ENCODE measurements at regions not wholly inside any gene's neighbourhood (a gene's known extent, or its start where the extent isn't known, plus 50 kb on each side); places are given as distances from the start of the nearest gene placed in this dataset.
"Not testable (repeated sequence)": the region's sequence is repeated elsewhere in the genome, so short reads cannot be mapped to it uniquely, and the experiment has no call there.

GRCh38 chr21:35721701-35722100, 338.6 kb downstream of the SETD4 start:
- H3K79me2 ChIP-seq (ENCODE audit: control insufficient read depth, insufficient read depth, low read length, unreplicated experiment) = no peaks in the 10 kb centered on the region
- no peaks in the 10 kb centered on the region for H3K4me1 ChIP-seq (ENCODE audit: control insufficient read depth, insufficient read depth, low read length, unreplicated experiment)
- no peak overlapping the region for H3K4me3 ChIP-seq (ENCODE audit: low read depth, low read length)
- no peak overlapping the region for H3K27ac ChIP-seq (ENCODE audit: low read depth, low read length)
- H3K36me3 ChIP-seq (ENCODE audit: insufficient read depth, low read length) = no peaks in the 10 kb centered on the region
- no peak overlapping the region for H2AFZ ChIP-seq (ENCODE audit: low read length, unreplicated experiment)
- peaks cover 18% of the 10 kb centered on the region; the same call in 1 of the 2 replicates for H3K27me3 ChIP-seq (ENCODE audit: insufficient read depth, low read length)

GRCh38 chr21:35720208-35720731, 340.1 kb downstream of the SETD4 start:
- Histone ChIP-seq H3K36me3 (ENCODE audit: insufficient read depth, low read length) (no peaks in the 10 kb centered on the region), H2AFZ (ENCODE audit: low read length, unreplicated experiment) (no peak overlapping the region), H3K27ac (ENCODE audit: low read depth, low read length) (no peak overlapping the region), H3K4me1 (ENCODE audit: control insufficient read depth, insufficient read depth, low read length, unreplicated experiment) (no peaks in the 10 kb centered on the region), H3K27me3 (ENCODE audit: insufficient read depth, low read length) (peaks cover 21% of the 10 kb centered on the region), H3K4me3 (ENCODE audit: low read depth, low read length) (no peak overlapping the region), H3K79me2 (ENCODE audit: control insufficient read depth, insufficient read depth, low read length, unreplicated experiment) (no peaks in the 10 kb centered on the region)

DNA sequence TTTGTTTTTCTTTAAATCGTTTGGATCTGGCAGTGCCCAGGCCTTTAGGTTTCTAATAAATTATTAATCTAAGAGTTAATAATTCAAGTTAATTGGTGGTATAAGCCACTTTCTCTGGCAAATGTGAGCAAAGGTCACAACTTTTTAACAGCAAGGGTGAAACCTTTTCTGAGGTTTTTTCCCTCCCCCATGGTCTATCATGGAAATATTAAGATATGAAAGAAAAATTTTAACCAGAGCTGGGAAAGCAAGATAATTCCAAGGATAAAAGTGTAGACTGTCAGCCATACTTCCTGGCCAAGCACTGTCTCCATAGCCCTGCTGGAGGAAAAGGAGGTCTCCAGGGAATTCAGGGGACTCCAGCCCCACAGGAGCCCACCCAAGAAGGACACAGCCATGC, 341.2 kb downstream of the SETD4 start:
- Histone ChIP-seq H3K4me3 (ENCODE audit: low read depth, low read length) (no peak overlapping the region), H2AFZ (ENCODE audit: low read length, unreplicated experiment) (no peak overlapping the region), H3K27me3 (ENCODE audit: insufficient read depth, low read length) (peaks cover 25% of the 10 kb centered on the region), H3K27ac (ENCODE audit: low read depth, low read length) (no peak overlapping the region), H3K36me3 (ENCODE audit: insufficient read depth, low read length) (no peaks in the 10 kb centered on the region), H3K79me2 (ENCODE audit: control insufficient read depth, insufficient read depth, low read length, unreplicated experiment) (no peaks in the 10 kb centered on the region), H3K4me1 (ENCODE audit: control insufficient read depth, insufficient read depth, low read length, unreplicated experiment) (no peaks in the 10 kb centered on the region)

GRCh38 chr21:35716876-35717565, 343.3 kb downstream of the SETD4 start:
- peaks cover 27% of the 10 kb centered on the region for H3K27me3 ChIP-seq (ENCODE audit: insufficient read depth, low read length)
- no peak overlapping the region for H3K4me3 ChIP-seq (ENCODE audit: low read depth, low read length)
- H3K36me3 ChIP-seq (ENCODE audit: insufficient read depth, low read length) = no peaks in the 10 kb centered on the region
- H3K27ac ChIP-seq (ENCODE audit: low read depth, low read length) = no peak overlapping the region
- H2AFZ ChIP-seq (ENCODE audit: low read length, unreplicated experiment) = no peak overlapping the region
- no peaks in the 10 kb centered on the region for H3K79me2 ChIP-seq (ENCODE audit: control insufficient read depth, insufficient read depth, low read length, unreplicated experiment)
- no peaks in the 10 kb centered on the region for H3K4me1 ChIP-seq (ENCODE audit: control insufficient read depth, insufficient read depth, low read length, unreplicated experiment)

DNA sequence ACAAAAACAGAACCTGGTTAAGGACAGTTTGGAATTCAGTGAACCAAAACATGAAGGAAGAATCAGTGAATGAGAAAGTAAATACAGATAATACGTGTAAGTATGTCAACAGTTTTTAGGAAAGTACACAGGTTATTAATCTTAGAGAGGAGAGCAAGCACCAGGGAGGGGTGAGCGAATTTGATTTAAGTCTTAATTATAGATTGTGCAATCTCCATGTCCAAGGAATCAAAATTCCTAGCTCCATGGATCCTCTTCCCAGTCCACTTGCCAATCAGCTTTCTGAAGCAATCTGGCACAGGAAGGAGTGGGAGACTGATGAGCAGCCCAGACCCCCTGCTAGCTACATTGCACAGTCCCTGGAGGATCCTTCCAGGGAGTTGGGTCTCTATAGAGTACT, 346.4 kb downstream of the SETD4 start:
- H2AFZ ChIP-seq (ENCODE audit: low read length, unreplicated experiment) = no peak overlapping the region
- H3K36me3 ChIP-seq (ENCODE audit: insufficient read depth, low read length) = no peaks in the 10 kb centered on the region
- H3K27me3 ChIP-seq (ENCODE audit: insufficient read depth, low read length) = peaks cover 34% of the 10 kb centered on the region
- H3K27ac ChIP-seq (ENCODE audit: low read depth, low read length) = no peak overlapping the region
- no peak overlapping the region for H3K4me3 ChIP-seq (ENCODE audit: low read depth, low read length)
- H3K4me1 ChIP-seq (ENCODE audit: control insufficient read depth, insufficient read depth, low read length, unreplicated experiment) = no peaks in the 10 kb centered on the region
- no peaks in the 10 kb centered on the region for H3K79me2 ChIP-seq (ENCODE audit: control insufficient read depth, insufficient read depth, low read length, unreplicated experiment)

- no peaks in the 10 kb centered on the region for H3K4me1 ChIP-seq (ENCODE audit: control insufficient read depth, insufficient read depth, low read length, unreplicated experiment)
- H3K27ac ChIP-seq (ENCODE audit: low read depth, low read length) = no peak overlapping the region
- no peaks in the 10 kb centered on the region for H3K79me2 ChIP-seq (ENCODE audit: control insufficient read depth, insufficient read depth, low read length, unreplicated experiment)
- H3K4me3 ChIP-seq (ENCODE audit: low read depth, low read length) = no peak overlapping the region
- peaks cover 47% of the 10 kb centered on the region for H3K27me3 ChIP-seq (ENCODE audit: insufficient read depth, low read length)
- H2AFZ ChIP-seq (ENCODE audit: low read length, unreplicated experiment) = no peak overlapping the region
- no peaks in the 10 kb centered on the region for H3K36me3 ChIP-seq (ENCODE audit: insufficient read depth, low read length)
Measured at GRCh38 chr21:35711661-35712060, 348.7 kb downstream of the SETD4 start.

DNA sequence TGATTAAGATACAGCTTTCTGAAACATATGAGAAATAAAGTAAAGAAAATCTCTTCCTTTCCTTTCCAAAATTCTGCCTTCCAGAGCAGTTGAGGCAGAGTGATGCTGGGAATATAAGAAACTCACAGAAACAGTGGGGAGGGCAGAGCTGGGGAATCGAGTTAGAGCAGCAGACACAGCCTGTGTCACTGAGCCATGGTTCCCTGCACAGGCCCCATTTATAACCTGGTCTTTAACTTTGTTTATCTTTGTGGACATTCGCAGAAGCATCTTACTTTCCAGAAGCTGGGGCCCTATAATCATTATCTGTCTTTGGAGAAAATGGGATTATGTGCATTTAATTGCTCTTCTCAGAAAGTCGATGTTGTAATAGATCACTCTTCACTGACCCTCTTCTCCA, 349.1 kb downstream of the SETD4 start:
- Histone ChIP-seq H2AFZ (ENCODE audit: low read length, unreplicated experiment) (no peak overlapping the region), H3K4me3 (ENCODE audit: low read depth, low read length) (no peak overlapping the region), H3K36me3 (ENCODE audit: insufficient read depth, low read length) (no peaks in the 10 kb centered on the region), H3K79me2 (ENCODE audit: control insufficient read depth, insufficient read depth, low read length, unreplicated experiment) (no peaks in the 10 kb centered on the region), H3K4me1 (ENCODE audit: control insufficient read depth, insufficient read depth, low read length, unreplicated experiment) (no peaks in the 10 kb centered on the region), H3K27me3 (ENCODE audit: insufficient read depth, low read length) (peaks cover 48% of the 10 kb centered on the region), H3K27ac (ENCODE audit: low read depth, low read length) (no peak overlapping the region)

DNA sequence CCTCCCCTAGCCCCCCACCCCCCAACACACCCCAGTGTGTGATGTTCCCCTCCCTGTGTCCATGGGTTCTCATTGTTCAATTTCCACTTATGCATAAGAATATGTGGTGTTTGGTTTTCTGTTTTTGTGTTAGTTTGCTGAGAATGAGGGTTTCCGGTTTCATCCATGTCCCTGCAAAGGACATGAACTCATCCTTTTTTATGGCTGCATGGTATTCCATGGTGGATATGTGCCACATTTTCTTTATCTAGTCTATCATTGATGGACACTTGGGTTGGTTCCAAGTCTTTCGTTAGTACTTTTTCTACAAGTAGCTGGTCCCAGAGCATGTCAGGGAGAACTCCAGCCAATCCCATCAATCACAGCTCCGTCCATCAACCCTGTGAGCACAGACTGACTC, 350.3 kb downstream of the SETD4 start:
- H3K79me2 ChIP-seq (ENCODE audit: control insufficient read depth, insufficient read depth, low read length, unreplicated experiment); H2AFZ ChIP-seq (ENCODE audit: low read length, unreplicated experiment); H3K36me3 ChIP-seq (ENCODE audit: insufficient read depth, low read length); H3K27ac ChIP-seq (ENCODE audit: low read depth, low read length); H3K4me3 ChIP-seq (ENCODE audit: low read depth, low read length); H3K4me1 ChIP-seq (ENCODE audit: control insufficient read depth, insufficient read depth, low read length, unreplicated experiment): not testable (repeated sequence)
- H3K27me3 ChIP-seq (ENCODE audit: insufficient read depth, low read length) = peaks cover 48% of the 10 kb centered on the region

DNA sequence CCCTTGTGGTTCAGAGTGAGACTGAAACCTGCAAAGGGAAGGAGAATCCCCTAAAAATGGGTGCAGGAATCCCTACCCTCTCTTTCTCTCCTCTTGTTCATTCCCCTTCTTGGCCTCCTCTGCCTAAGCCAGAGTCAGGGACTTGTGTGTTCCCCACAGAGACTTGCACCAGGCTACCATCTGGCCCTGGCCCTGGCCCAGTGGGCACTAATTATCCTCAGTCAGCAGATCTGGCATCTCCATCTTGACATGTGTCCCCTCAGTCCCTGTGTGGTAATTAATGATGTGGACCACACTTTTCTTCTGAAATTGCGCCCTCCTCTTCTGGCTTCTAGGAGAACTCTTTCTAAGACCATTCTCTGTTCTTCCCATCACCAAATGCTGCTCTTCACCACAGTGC, 354.4 kb downstream of the SETD4 start:
- Histone ChIP-seq H2AFZ (ENCODE audit: low read length, unreplicated experiment) (no peak overlapping the region), H3K27me3 (ENCODE audit: insufficient read depth, low read length) (peaks cover 57% of the 10 kb centered on the region), H3K4me1 (ENCODE audit: control insufficient read depth, insufficient read depth, low read length, unreplicated experiment) (no peaks in the 10 kb centered on the region), H3K79me2 (ENCODE audit: control insufficient read depth, insufficient read depth, low read length, unreplicated experiment) (no peaks in the 10 kb centered on the region), H3K36me3 (ENCODE audit: insufficient read depth, low read length) (no peaks in the 10 kb centered on the region), H3K27ac (ENCODE audit: low read depth, low read length) (no peak overlapping the region), H3K4me3 (ENCODE audit: low read depth, low read length) (no peak overlapping the region)

DNA sequence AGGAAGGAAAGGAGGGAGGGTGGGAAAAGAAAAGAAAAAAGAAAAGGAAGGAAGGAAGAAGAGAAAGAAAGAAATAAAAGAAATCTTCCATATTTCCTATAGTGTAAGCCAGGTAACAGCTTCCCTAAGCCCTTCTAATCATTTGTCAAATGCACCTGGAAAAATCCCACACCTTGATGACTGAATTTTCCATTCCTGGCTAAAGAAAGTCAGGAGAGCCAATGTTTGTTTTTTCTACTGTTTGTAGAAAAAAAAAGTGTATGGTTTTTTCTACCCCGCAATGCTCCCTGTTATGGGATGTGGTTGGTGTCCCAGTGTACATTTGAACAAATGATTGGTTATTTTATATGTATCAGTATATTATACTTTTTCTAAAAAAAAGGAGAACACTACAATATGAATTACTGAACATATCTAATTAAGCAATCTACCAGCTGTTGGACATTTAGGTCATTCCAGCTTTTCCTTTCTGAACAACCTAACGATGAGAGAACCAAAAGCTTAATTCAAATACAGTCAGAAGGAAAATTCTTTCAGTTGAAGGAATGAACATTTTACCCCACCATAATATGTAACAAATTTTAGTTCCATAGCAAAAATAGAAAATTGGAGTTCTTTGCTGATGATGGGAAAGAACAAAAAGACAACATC, 355.0 kb downstream of the SETD4 start:
- H3K4me1 ChIP-seq (ENCODE audit: control insufficient read depth, insufficient read depth, low read length, unreplicated experiment) = no peaks in the 10 kb centered on the region
- no peaks in the 10 kb centered on the region for H3K79me2 ChIP-seq (ENCODE audit: control insufficient read depth, insufficient read depth, low read length, unreplicated experiment)
- H3K36me3 ChIP-seq (ENCODE audit: insufficient read depth, low read length) = no peaks in the 10 kb centered on the region
- H3K27me3 ChIP-seq (ENCODE audit: insufficient read depth, low read length) = peaks cover 57% of the 10 kb centered on the region
- H3K27ac ChIP-seq (ENCODE audit: low read depth, low read length) = no peak overlapping the region
- H3K4me3 ChIP-seq (ENCODE audit: low read depth, low read length) = no peak overlapping the region
- H2AFZ ChIP-seq (ENCODE audit: low read length, unreplicated experiment) = no peak overlapping the region

GRCh38 chr21:35703704-35704103, 356.6 kb downstream of the SETD4 start:
- no peaks in the 10 kb centered on the region for H3K36me3 ChIP-seq (ENCODE audit: insufficient read depth, low read length)
- no peaks in the 10 kb centered on the region for H3K79me2 ChIP-seq (ENCODE audit: control insufficient read depth, insufficient read depth, low read length, unreplicated experiment)
- peaks cover 48% of the 10 kb centered on the region for H3K27me3 ChIP-seq (ENCODE audit: insufficient read depth, low read length)
- no peaks in the 10 kb centered on the region for H3K4me1 ChIP-seq (ENCODE audit: control insufficient read depth, insufficient read depth, low read length, unreplicated experiment)
- no peak overlapping the region for H2AFZ ChIP-seq (ENCODE audit: low read length, unreplicated experiment)
- H3K27ac ChIP-seq (ENCODE audit: low read depth, low read length) = no peak overlapping the region
- H3K4me3 ChIP-seq (ENCODE audit: low read depth, low read length) = no peak overlapping the region

Data from ACC112 (cell line).